GM20000 (cell line): ENCODE measurements at regions not wholly inside any gene's neighbourhood (a gene's known extent, or its start where the extent isn't known, plus 50 kb on each side); places are given as distances from the start of the nearest gene placed in this dataset.

Experiments
- DNase-seq: peaks from one replicate; pipeline ENCODE4 v3.0.0; 2012; ENCODE audit warnings: low spot score
- TF ChIP-seq, protein P1 (sequence below): IDR thresholded peaks from 2 replicates; pipeline ENCODE4 v1.5.1; 2012; ENCODE audit warnings: mild to moderate bottlenecking, control low read depth; ENCODE audit errors: extremely low read depth, missing control alignments

DNA sequence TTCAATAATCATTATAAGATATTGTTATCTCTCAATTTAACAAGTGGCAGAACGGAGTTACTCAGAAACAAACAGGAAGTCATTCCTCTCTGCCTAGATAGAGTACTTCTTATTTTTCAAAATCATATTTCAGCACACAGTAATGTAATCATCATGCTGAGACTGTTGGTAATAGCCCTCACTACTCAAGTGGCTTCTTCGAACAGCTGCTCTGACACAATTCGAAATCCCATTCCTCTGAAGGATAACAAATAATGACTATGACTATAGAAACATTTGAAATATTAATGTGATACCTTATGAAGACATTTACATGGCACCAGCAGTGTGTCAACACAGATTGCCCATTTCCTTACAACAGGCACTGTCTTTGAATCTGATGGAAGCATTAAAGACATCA lies 1249.8 kb downstream of the NSUN3 start:
- DNase-seq = no peak
- TF ChIP-seq, protein P1, sequence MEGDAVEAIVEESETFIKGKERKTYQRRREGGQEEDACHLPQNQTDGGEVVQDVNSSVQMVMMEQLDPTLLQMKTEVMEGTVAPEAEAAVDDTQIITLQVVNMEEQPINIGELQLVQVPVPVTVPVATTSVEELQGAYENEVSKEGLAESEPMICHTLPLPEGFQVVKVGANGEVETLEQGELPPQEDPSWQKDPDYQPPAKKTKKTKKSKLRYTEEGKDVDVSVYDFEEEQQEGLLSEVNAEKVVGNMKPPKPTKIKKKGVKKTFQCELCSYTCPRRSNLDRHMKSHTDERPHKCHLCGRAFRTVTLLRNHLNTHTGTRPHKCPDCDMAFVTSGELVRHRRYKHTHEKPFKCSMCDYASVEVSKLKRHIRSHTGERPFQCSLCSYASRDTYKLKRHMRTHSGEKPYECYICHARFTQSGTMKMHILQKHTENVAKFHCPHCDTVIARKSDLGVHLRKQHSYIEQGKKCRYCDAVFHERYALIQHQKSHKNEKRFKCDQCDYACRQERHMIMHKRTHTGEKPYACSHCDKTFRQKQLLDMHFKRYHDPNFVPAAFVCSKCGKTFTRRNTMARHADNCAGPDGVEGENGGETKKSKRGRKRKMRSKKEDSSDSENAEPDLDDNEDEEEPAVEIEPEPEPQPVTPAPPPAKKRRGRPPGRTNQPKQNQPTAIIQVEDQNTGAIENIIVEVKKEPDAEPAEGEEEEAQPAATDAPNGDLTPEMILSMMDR = no peak

DNA sequence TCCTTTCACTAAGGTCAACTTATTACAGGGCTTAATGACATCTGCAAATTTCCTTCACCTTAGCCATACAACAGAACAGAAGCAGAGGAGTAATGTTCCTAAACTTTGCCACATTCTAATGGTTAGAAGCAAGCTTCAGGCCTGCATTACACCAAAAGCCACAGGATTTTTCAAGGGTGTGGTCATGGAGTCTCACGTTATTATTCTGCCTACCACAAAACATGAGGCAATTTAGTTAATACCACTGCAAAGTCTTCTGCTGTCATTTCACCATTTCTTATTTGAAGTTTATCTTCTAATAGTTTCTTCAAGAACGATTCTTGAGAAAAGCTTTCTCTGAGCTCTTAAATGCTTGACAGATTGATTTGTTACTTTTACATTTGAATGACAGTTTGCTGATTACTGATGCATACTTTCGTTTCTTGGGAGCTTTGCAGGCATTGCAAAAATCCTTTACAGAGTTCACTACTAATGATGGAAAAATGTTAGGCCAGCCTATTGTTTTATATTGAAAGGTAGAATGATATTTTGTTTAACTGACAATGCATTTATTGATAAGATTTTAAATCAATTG lies 1257.1 kb downstream of the NSUN3 start:
- TF ChIP-seq, protein P1 = no peak
- DNase-seq = no peak

DNA sequence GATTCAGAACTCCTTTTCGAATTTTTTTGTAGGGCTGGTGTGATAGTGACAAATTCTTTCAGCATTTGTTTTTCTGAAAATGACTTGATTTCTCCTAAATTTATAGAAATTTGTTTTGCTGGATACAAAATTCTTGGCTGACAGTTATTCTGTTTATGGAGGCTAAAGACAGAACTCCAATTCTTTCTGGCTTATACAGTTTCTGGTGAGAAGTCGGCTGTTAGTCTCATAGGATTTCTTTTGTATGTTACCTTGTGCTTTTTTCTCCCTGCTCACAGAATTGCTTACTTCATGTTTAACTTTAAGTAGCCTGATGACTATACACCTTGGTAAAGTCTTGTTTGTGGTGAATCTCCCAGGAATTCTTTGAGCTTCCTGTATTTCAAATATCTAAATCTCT lies 1264.6 kb downstream of the NSUN3 start:
- TF ChIP-seq, protein P1 = no peak
- DNase-seq = no peak

DNA sequence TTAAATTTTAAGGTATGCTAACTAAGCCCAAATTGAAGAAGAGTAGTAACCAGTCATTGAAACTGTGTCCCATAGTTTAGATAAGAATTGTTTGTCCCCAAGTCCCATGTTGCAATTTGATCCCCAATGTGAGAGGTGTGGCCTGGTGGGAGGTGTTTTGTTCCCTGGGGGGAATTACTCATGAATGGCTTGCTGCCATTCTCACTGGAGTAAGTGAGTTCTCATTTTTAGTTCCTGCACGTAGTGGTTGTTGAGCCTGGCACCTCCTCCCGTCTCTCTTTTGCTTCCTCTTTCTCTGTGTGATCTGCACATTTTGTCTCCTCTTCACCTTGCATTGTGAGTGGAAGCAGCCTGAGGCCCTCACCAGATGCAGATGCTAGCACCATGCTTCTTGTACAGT lies 1271.0 kb downstream of the NSUN3 start:
- TF ChIP-seq, protein P1 = no peak
- no peak for DNase-seq

DNA sequence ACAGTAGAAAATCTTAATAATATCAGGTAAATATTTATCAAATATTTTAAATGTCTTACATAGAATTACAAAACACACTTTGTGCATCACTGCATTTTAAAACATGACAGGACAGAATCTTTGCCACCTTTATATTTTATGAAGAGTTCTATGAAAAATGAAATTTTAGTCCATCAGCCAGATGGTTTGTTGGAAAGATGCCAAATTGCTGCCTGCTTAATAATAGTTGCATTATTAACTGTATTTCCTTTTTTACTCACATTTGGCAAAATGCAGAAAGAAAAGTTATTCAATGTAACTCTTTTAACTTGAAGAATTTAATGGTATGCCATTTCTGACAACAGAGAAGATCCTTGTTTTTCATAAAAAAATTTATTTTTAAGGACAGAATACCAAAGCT lies 1271.6 kb downstream of the NSUN3 start:
- TF ChIP-seq, protein P1 = no peak
- DNase-seq = no peak

DNA sequence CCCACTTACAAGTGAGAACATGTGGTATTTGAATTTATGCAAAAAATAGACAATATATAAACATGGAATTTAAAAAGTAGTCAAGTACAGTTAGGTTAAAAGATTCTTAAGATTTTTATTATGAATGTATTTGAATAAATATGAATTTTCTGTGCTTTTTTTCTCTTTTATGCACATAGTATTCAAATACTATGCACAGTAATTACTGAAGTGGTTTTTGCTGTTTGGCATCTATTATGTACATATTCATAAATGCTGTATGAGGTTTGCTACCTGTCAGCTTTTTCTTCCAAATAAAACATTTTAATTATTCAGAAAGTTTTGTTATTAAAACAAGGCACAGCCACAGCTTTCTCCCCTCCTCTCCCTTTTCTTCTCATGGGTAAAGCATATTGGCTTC lies 1272.7 kb downstream of the NSUN3 start:
- TF ChIP-seq, protein P1 = no peak
- no peak for DNase-seq

DNA sequence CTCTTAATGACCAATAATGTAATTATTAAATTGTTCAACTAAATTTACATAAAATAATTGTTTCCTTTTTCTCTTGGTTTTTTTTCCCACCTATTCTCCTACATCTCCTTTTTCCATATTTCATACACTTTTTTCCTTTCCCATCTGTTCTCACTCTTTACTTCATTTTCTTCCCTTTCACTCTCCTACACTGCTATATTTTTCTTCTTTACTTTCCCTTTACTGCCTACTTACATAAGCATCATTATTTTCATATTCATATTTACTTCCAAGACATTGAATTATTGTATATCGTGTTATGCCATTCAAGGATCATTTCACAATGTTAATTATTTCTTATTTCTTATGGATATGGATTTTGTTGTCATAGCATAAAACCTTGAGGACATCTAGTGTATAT lies 1275.6 kb downstream of the NSUN3 start:
- TF ChIP-seq, protein P1 = no peak
- DNase-seq = no peak
